Sigmoid colon (tissue), 6 donors: ENCODE measurements at regions not wholly inside any gene's neighbourhood (a gene's known extent, or its start where the extent isn't known, plus 50 kb on each side); places are given as distances from the start of the nearest gene placed in this dataset.

ENCODE experiments used
- DNase-seq: peaks from one replicate; pipeline ENCODE4 v3.0.0-alpha.2; 2019
- H3K27ac ChIP-seq, 4 donors: fragments of 200-600 bp; sonication (generic); one replicate each; pipeline ENCODE4 v1.5.1; 2016 to 2019; ENCODE audit warnings: mild to moderate bottlenecking in 1 of 4
- H3K27me3 ChIP-seq, 3 donors: fragments of 200-600 bp; sonication (generic); one replicate each; pipeline ENCODE4 v1.5.1; 2019; ENCODE audit warnings: mild to moderate bottlenecking in 1 of 3
- H3K36me3 ChIP-seq, 4 donors: fragments of 200-600 bp; sonication (generic); one replicate each; pipeline ENCODE4 v1.5.1; 2016 to 2019
- H3K4me1 ChIP-seq, 4 donors: fragments of 200-600 bp; sonication (generic); one replicate each; pipeline ENCODE4 v1.5.1; 2017 to 2019
- H3K4me3 ChIP-seq, 4 donors: fragments of 200-600 bp; sonication (generic); one replicate each; pipeline ENCODE4 v1.5.1; 2017 to 2019; ENCODE audit warnings: mild to moderate bottlenecking in 2 of 4, moderate library complexity in 1 of 4
- H3K9me3 ChIP-seq, 4 donors: fragments of 200-600 bp in 3 of 4; sonication (generic) in 3 of 4; one replicate each; pipeline versions ENCODE4 v1.5.1 to v1.6.1; 2013 to 2019
- EP300 ChIP-seq, 4 donors: sonication (generic); formaldehyde crosslinking; IDR thresholded peaks; one replicate each; pipeline ENCODE4 v1.6.1; 2017; ENCODE audit warnings: antibody characterized with exemption in 4 of 4
- POLR2A ChIP-seq, 2 donors: fragments of 450-650 bp; IDR thresholded peaks; one replicate each; pipeline ENCODE4 v1.6.1; 2016; ENCODE audit warnings: antibody characterized with exemption in 2 of 2, mild to moderate bottlenecking in 2 of 2, moderate library complexity in 2 of 2
- POLR2AphosphoS5 ChIP-seq, 4 donors: sonication (generic); formaldehyde crosslinking; IDR thresholded peaks; one replicate each; pipeline ENCODE4 v1.6.1; 2017; ENCODE audit warnings: antibody characterized with exemption in 4 of 4
- WGBS, 2 donors: extraction: QIAGEN DNeasy Blood & Tissue Kit; methylation state at CpG; one replicate each; pipeline ENCODE4 v1.1.7; 2013; 5-methylcytosine and 5-hydroxymethylcytosine counted together
- intact Hi-C: fragments of 100-400 bp; cut with DNase I; formaldehyde crosslinking; loops from one replicate; pipeline ENCODE4 v1.15.1; 2023
- TF ChIP-seq, protein P1 (sequence below), 4 experiments: fragments of 450-650 bp in 3 of 4; fragments of 200-600 bp in 1 of 4; IDR thresholded peaks; one replicate each; pipeline ENCODE4 v1.5.1; 2016 to 2019; ENCODE audit warnings: antibody characterized with exemption in 4 of 4, mild to moderate bottlenecking in 3 of 4, moderate library complexity in 2 of 4
- donor health status: healthy with polysubstance abuse.
- donor health status: healthy.

DNA sequence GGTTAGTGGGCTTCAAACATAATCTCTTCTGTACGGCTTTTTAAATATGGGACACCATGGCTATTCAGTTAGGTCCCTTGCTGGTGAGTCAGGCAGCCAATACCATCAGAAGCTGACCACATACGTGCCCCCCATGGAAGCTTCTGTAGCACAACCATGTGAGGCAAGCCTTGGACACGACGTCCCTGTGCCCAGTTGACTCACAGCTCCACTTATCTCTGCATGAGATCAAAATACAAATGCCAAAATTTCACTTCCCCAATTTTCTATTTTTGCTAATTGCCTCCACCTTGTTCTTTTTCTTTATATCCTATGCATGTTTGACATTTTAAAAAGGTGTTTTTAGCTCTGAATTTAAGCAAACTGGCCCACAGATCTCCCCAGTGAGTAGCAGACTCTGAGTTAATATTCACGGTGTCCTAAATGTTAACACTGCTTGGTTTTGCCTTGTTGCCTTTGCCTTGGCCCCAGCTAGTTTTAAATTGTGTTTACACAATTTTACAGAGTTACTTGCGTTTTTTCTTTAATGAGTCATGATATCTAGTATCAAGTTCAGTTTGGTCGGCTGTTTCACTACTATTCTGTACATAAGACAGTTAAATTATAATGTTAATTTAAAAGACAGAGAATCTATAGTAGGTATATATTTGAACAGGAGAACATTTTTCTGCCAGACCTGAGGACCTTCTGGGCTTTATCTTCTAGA lies 77.5 kb downstream of the CDCA7 start:
- H3K36me3 ChIP-seq, result no peaks in the 10 kb centered on the region

DNA sequence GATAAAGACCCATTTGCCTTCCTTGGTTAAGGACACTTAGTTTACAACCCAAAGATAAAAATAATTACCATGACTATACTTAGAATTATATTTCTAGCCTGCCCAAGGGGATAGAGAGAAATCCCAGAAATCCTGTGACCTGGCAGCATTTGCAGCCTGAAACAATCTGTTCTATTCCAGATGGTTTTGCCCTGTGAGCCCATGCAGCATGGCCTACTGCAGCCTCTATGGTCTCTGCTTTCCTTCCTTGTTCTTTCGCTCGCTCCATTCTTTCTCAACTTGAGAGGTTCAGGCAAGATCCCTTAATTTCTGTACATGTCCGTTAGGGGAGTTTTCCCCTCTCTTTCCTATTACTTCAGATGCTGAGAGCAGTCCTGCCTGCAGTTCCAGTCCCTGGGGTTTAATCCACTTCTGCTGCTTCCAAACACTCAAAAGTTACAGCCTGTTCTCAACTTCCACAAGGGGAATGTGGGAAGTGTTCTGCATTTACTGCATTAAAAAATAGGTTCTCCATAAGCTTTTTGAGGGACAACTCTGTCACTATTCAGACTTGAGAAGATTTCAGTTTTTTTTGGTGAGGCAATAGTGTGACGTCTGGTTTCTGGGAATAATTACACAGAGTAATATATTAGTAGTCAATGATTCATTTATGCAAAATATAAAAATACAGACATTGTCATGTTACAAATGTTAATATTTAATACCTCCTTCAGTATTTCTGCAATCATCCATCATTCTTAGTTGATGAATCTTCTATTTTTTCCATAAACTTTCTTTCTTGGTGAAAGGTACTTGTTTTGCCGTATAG lies 80.3 kb downstream of the CDCA7 start:
- Histone ChIP-seq H3K4me1 (no peaks in the 10 kb centered on the region), H3K9me3 (no peaks in the 10 kb centered on the region), H3K4me3 (no peak overlapping the region), H3K36me3 (no peaks in the 10 kb centered on the region), H3K27ac (no peak overlapping the region), H3K27me3 (no peaks in the 10 kb centered on the region)
- TF ChIP-seq EP300 (IDR thresholded peaks at IDR 0.05) (no peak), POLR2A (IDR thresholded peaks at IDR 0.05) (no peak), POLR2AphosphoS5 (IDR thresholded peaks at IDR 0.05) (no peak)
- TF ChIP-seq, protein P1, sequence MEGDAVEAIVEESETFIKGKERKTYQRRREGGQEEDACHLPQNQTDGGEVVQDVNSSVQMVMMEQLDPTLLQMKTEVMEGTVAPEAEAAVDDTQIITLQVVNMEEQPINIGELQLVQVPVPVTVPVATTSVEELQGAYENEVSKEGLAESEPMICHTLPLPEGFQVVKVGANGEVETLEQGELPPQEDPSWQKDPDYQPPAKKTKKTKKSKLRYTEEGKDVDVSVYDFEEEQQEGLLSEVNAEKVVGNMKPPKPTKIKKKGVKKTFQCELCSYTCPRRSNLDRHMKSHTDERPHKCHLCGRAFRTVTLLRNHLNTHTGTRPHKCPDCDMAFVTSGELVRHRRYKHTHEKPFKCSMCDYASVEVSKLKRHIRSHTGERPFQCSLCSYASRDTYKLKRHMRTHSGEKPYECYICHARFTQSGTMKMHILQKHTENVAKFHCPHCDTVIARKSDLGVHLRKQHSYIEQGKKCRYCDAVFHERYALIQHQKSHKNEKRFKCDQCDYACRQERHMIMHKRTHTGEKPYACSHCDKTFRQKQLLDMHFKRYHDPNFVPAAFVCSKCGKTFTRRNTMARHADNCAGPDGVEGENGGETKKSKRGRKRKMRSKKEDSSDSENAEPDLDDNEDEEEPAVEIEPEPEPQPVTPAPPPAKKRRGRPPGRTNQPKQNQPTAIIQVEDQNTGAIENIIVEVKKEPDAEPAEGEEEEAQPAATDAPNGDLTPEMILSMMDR (IDR thresholded peaks at IDR 0.05), result no peak
- 89% methylated on average over 5 of the region's 5 CpGs for WGBS, 2 donors
- intact Hi-C loops, result no loop called here
- DNase-seq, result no peak

More for the DNA sequence above, 77.5 kb downstream of the CDCA7 start:
- WGBS, 2 donors, result 47 to 51% methylated on average over 7 of the region's 7 CpGs
- TF ChIP-seq POLR2A (IDR thresholded peaks at IDR 0.05), result no peak
- TF ChIP-seq, protein P1 (IDR thresholded peaks at IDR 0.05), result no peak
- TF ChIP-seq EP300 (IDR thresholded peaks at IDR 0.05), result no peak
- no peak for TF ChIP-seq POLR2AphosphoS5 (IDR thresholded peaks at IDR 0.05)
- no peak overlapping the region for H3K4me3 ChIP-seq
- H3K27ac ChIP-seq, result no peak overlapping the region
- H3K4me1 ChIP-seq, result no peaks in the 10 kb centered on the region
- H3K27me3 ChIP-seq, result no peaks in the 10 kb centered on the region
- H3K9me3 ChIP-seq, result no peaks in the 10 kb centered on the region
- intact Hi-C loops, result no loop called here
- DNase-seq, result no peak

DNA sequence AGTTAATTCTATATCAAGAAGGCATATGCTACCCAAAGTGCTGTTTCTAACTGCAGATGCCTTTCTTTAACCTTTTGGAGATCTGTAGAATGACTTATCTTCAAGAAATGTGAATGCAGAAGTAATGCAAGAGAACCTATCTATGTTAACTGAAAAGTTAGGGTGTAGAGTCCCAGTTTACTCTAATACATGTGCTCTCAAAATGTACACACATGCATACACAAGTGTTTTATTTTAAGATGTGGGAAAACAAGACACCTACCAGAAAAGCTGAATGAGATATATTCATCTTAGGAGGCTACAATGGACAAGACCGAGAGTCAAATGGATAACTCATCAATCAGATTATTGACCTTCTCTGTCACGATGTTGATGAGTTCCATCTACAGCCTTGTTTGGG lies 80.9 kb downstream of the CDCA7 start:
- Histone ChIP-seq H3K27me3 (no peaks in the 10 kb centered on the region), H3K9me3 (no peaks in the 10 kb centered on the region), H3K27ac (no peak overlapping the region), H3K4me3 (no peak overlapping the region), H3K36me3 (no peaks in the 10 kb centered on the region), H3K4me1 (no peaks in the 10 kb centered on the region)
- TF ChIP-seq, protein P1 (IDR thresholded peaks at IDR 0.05), result no peak
- TF ChIP-seq POLR2A (IDR thresholded peaks at IDR 0.05), result no peak
- no peak for TF ChIP-seq EP300 (IDR thresholded peaks at IDR 0.05)
- intact Hi-C loops, result no loop called here
- WGBS, 2 donors, result 90 to 93% methylated on average over 2 of the region's 2 CpGs
- DNase-seq, result no peak

DNA sequence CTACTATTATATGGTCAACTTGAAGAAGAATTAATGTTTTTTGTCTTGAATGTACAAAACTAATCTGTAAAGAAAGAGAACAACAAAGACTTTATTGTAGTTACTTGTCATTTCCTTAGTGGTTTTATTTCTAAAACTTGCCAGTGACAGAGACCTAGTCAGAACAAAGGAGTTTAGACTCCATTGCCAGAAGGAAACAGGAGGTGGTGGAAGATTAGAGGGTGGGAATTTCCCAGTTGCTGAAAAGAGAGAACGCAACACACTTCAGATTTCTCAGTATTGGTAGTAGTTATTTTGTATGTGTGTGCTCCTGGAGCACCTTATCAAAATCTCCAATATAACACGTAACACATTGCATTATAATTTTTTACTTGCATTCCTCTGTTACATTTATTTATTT lies 81.4 kb downstream of the CDCA7 start:
- H3K36me3 ChIP-seq, result no peaks in the 10 kb centered on the region
- H3K27me3 ChIP-seq, result no peaks in the 10 kb centered on the region
- no peak overlapping the region for H3K4me3 ChIP-seq
- DNase-seq, result no peak
- no peaks in the 10 kb centered on the region for H3K9me3 ChIP-seq
- H3K4me1 ChIP-seq, result no peaks in the 10 kb centered on the region
- intact Hi-C loops, result no loop called here
- no peak overlapping the region for H3K27ac ChIP-seq
- TF ChIP-seq EP300 (IDR thresholded peaks at IDR 0.05) (no peak), POLR2AphosphoS5 (IDR thresholded peaks at IDR 0.05) (no peak), POLR2A (IDR thresholded peaks at IDR 0.05) (no peak)
- TF ChIP-seq, protein P1 (IDR thresholded peaks at IDR 0.05), result no peak
- WGBS, 2 donors, result 64 to 89% methylated on average over 2 of the region's 2 CpGs
